ENCODE measurements at regions not wholly inside any gene's neighbourhood (a gene's known extent, or its start where the extent isn't known, plus 50 kb on each side); places are given as distances from the start of the nearest gene placed in this dataset.

GRCh38 chrY:21185419-21186105, 325.6 kb upstream of the RBMY1B start:
- TF ChIP-seq CTCF (IDR thresholded peaks at IDR 0.05; ENCODE audit: low read depth, low read length, missing control alignments): no peak
- H3K4me3 ChIP-seq (ENCODE audit: low read depth, low read length): no peak overlapping the region
- no peak for DNase-seq (ENCODE audit: low read depth)

- no peak for DNase-seq (ENCODE audit: low read depth)
- TF ChIP-seq CTCF (IDR thresholded peaks at IDR 0.05; ENCODE audit: low read depth, low read length, missing control alignments): no peak
- no peak overlapping the region for H3K4me3 ChIP-seq (ENCODE audit: low read depth, low read length)
Observed at GRCh38 chrY:21192694-21193093, 318.4 kb upstream of the RBMY1B start.

GRCh38 chrY:21200246-21200645, 310.9 kb upstream of the RBMY1B start:
- no peak overlapping the region for H3K4me3 ChIP-seq (ENCODE audit: low read depth, low read length)
- no peak for DNase-seq (ENCODE audit: low read depth)
- no peak for TF ChIP-seq CTCF (IDR thresholded peaks at IDR 0.05; ENCODE audit: low read depth, low read length, missing control alignments)

GRCh38 chrY:21227849-21228248, 283.3 kb upstream of the RBMY1B start:
- no peak overlapping the region for H3K4me3 ChIP-seq (ENCODE audit: low read depth, low read length)
- DNase-seq (ENCODE audit: low read depth): peak; percentile 45
- no peak for TF ChIP-seq CTCF (IDR thresholded peaks at IDR 0.05; ENCODE audit: low read depth, low read length, missing control alignments)

- DNase-seq (ENCODE audit: low read depth): peak; percentile 75
- no peak for TF ChIP-seq CTCF (IDR thresholded peaks at IDR 0.05; ENCODE audit: low read depth, low read length, missing control alignments)
- H3K4me3 ChIP-seq (ENCODE audit: low read depth, low read length): no peak overlapping the region
Observed at GRCh38 chrY:21240221-21240620, 270.9 kb upstream of the RBMY1B start.

GRCh38 chrY:21240662-21241310, 270.4 kb upstream of the RBMY1B start:
- no peak for DNase-seq (ENCODE audit: low read depth)
- no peak for TF ChIP-seq CTCF (IDR thresholded peaks at IDR 0.05; ENCODE audit: low read depth, low read length, missing control alignments)
- H3K4me3 ChIP-seq (ENCODE audit: low read depth, low read length): no peak overlapping the region

GRCh38 chrY:21242793-21243192, 268.3 kb upstream of the RBMY1B start:
- H3K4me3 ChIP-seq (ENCODE audit: low read depth, low read length): no peak overlapping the region
- DNase-seq (ENCODE audit: low read depth): no peak
- TF ChIP-seq CTCF (IDR thresholded peaks at IDR 0.05; ENCODE audit: low read depth, low read length, missing control alignments): no peak

Data from GM12864 (cell line).